AG09319 (cell line): ENCODE measurements at regions not wholly inside any gene's neighbourhood (a gene's known extent, or its start where the extent isn't known, plus 50 kb on each side); places are given as distances from the start of the nearest gene placed in this dataset.

Source experiments
- DNase-seq: peaks from one replicate; pipeline ENCODE4 v3.0.0-alpha.2; 2010; ENCODE audit warnings: low read depth; ENCODE audit errors: extremely low read depth
- CTCF ChIP-seq: IDR thresholded peaks from 2 replicates; pipeline ENCODE4 v1.5.1; 2011; ENCODE audit warnings: low read depth, mild to moderate bottlenecking, inconsistent platforms, low read length, moderate library complexity

GRCh38 chr10:8417631-8418030 lies 363.1 kb downstream of the GATA3 start:
- TF ChIP-seq CTCF, result no peak
- DNase-seq, result no peak

GRCh38 chr10:8418631-8419030 lies 364.1 kb downstream of the GATA3 start:
- no peak for TF ChIP-seq CTCF
- no peak for DNase-seq

GRCh38 chr10:8420182-8420581 lies 365.7 kb downstream of the GATA3 start:
- no peak for DNase-seq
- no peak for TF ChIP-seq CTCF

- TF ChIP-seq CTCF, result no peak
Measured at GRCh38 chr10:8424555-8425211, 370.2 kb downstream of the GATA3 start.

GRCh38 chr10:8428654-8429053 lies 374.2 kb downstream of the GATA3 start:
- DNase-seq, result no peak
- TF ChIP-seq CTCF, result no peak

More at GRCh38 chr10:8424555-8425211, 370.2 kb downstream of the GATA3 start:
- no peak for DNase-seq

GRCh38 chr10:8430321-8430720 lies 375.8 kb downstream of the GATA3 start:
- no peak for TF ChIP-seq CTCF
- no peak for DNase-seq

- DNase-seq, result no peak
- no peak for TF ChIP-seq CTCF
Measured at GRCh38 chr10:8431511-8431910, 377.0 kb downstream of the GATA3 start.
